ENCODE measurements at regions not wholly inside any gene's neighbourhood (a gene's known extent, or its start where the extent isn't known, plus 50 kb on each side); places are given as distances from the start of the nearest gene placed in this dataset.
"Not testable (repeated sequence)": the region's sequence is repeated elsewhere in the genome, so short reads cannot be mapped to it uniquely, and the experiment has no call there.

GRCh38 chr1:29607236-29607635 is 370.9 kb downstream of the PTPRU start:
- no peak overlapping the region for H3K4me3 ChIP-seq (ENCODE audit: low read depth, low read length)
- TF ChIP-seq CTCF (IDR thresholded peaks at IDR 0.05; ENCODE audit: borderline replicate concordance, insufficient read depth, low read depth, low read length), result no peak

- not testable (repeated sequence) for H3K4me3 ChIP-seq (ENCODE audit: low read depth, low read length)
Measured at GRCh38 chr1:29604796-29605195, 368.5 kb downstream of the PTPRU start.

- TF ChIP-seq CTCF (IDR thresholded peaks at IDR 0.05; ENCODE audit: borderline replicate concordance, insufficient read depth, low read depth, low read length), result no peak
Measured at GRCh38 chr1:29603622-29604021, 367.3 kb downstream of the PTPRU start.

GRCh38 chr1:29602203-29602602 is 365.9 kb downstream of the PTPRU start:
- no peak overlapping the region for H3K4me3 ChIP-seq (ENCODE audit: low read depth, low read length)
- no peak for TF ChIP-seq CTCF (IDR thresholded peaks at IDR 0.05; ENCODE audit: borderline replicate concordance, insufficient read depth, low read depth, low read length)

More at GRCh38 chr1:29603622-29604021, 367.3 kb downstream of the PTPRU start:
- H3K4me3 ChIP-seq (ENCODE audit: low read depth, low read length), result no peak overlapping the region

GRCh38 chr1:29601021-29601420 is 364.7 kb downstream of the PTPRU start:
- TF ChIP-seq CTCF (IDR thresholded peaks at IDR 0.05; ENCODE audit: borderline replicate concordance, insufficient read depth, low read depth, low read length), result no peak
- H3K4me3 ChIP-seq (ENCODE audit: low read depth, low read length), result no peak overlapping the region

- H3K4me3 ChIP-seq (ENCODE audit: low read depth, low read length), result no peak overlapping the region
- TF ChIP-seq CTCF (IDR thresholded peaks at IDR 0.05; ENCODE audit: borderline replicate concordance, insufficient read depth, low read depth, low read length), result no peak
Measured at GRCh38 chr1:29599826-29600225, 363.5 kb downstream of the PTPRU start.

- no peak for TF ChIP-seq CTCF (IDR thresholded peaks at IDR 0.05; ENCODE audit: borderline replicate concordance, insufficient read depth, low read depth, low read length)
- no peak overlapping the region for H3K4me3 ChIP-seq (ENCODE audit: low read depth, low read length)
Measured at GRCh38 chr1:29599071-29599470, 362.7 kb downstream of the PTPRU start.

GRCh38 chr1:29597861-29598260 is 361.5 kb downstream of the PTPRU start:
- TF ChIP-seq CTCF (IDR thresholded peaks at IDR 0.05; ENCODE audit: borderline replicate concordance, insufficient read depth, low read depth, low read length), result no peak
- no peak overlapping the region for H3K4me3 ChIP-seq (ENCODE audit: low read depth, low read length)

Measured in GM12875 (cell line).